HCT116 (cell line): ENCODE measurements at regions not wholly inside any gene's neighbourhood (a gene's known extent, or its start where the extent isn't known, plus 50 kb on each side); places are given as distances from the start of the nearest gene placed in this dataset.

Experiments used
- ATAC-seq: fragments of 200-7000 bp; cut with Tn5 transposase; 2 replicates; pipeline ENCODE4 v1.9.1; 2020; ENCODE audit warnings: mild to moderate bottlenecking, moderate library complexity
- BruUV-seq: library from RNA; stranded (reverse); fragments of 400-500 nt; replicated peaks from 2 replicates; lab custom pipeline; 2021; lab: Mats Ljungman, UMichigan
- CTCF ChIA-PET: fragments of 300-600 bp; sonication (Branson Sonifier 250); formaldehyde crosslinking; loops from one replicate; lab custom pipeline; 2021; ENCODE audit warnings: antibody characterized with exemption; lab: Charles Lee
- POLR2A ChIA-PET: fragments of 300-600, 350-600 bp; sonication (Branson Sonifier 250); formaldehyde crosslinking; loops from one replicate; lab custom pipeline; 2021; ENCODE audit warnings: antibody characterized with exemption; lab: Charles Lee
- RAD21 ChIA-PET, 2 experiments: fragments of 300-600 bp; sonication (Branson Sonifier 250); formaldehyde crosslinking; loops; one replicate each; lab custom pipeline; 2023; ENCODE audit warnings: low total read pairs in 2 of 2; ENCODE audit not compliant: uncharacterized antibody in 2 of 2, unreplicated experiment in 2 of 2, low non-redundant PET in 1 of 2; lab: Charles Lee
- DNase-seq: peaks from one replicate; pipeline ENCODE4 v3.0.0-alpha.2; 2010; ENCODE audit warnings: low read depth, low spot score
- H2AFZ ChIP-seq: fragments of 200-600 bp; shearing (Covaris generic), sonication (generic); 2 replicates; pipeline ENCODE4 v1.6.1; 2017; ENCODE audit warnings: low read depth, mixed run types, mixed read lengths, antibody characterized with exemption, low read length; ENCODE audit not compliant: poor library complexity, severe bottlenecking
- H3K27ac ChIP-seq: 2 replicates; pipeline ENCODE4 v1.5.1; 2012; ENCODE audit warnings: low read depth, low read length
- H3K27me3 ChIP-seq: fragments of 200-600 bp; sonication (generic); 2 replicates; pipeline ENCODE4 v1.6.1; 2016; ENCODE audit warnings: mixed run types, low read length, mixed read lengths; ENCODE audit not compliant: insufficient read depth
- H3K36me3 ChIP-seq, 2 experiments: fragments of 200-500 bp in 1 of 2; fragments of 200-600 bp in 1 of 2; sonication (Bioruptor generic) in 1 of 2; sonication (generic) in 1 of 2; 2 replicates each; pipeline versions ENCODE4 v1.5.1 to v1.6.1; 2014 to 2016; ENCODE audit warnings: low read length in 2 of 2, inconsistent platforms in 1 of 2, mixed read lengths in 1 of 2, mixed run types in 1 of 2; ENCODE audit not compliant: insufficient read depth in 2 of 2, control insufficient read depth in 1 of 2
- H3K4me1 ChIP-seq, 2 experiments: fragments of 200-600 bp in 1 of 2; sonication (generic) in 1 of 2; 2 replicates each; pipeline versions ENCODE4 v1.5.1 to v1.6.1; 2012 to 2017; ENCODE audit warnings: low read length in 2 of 2, inconsistent platforms in 1 of 2, mild to moderate bottlenecking in 1 of 2, mixed read lengths in 1 of 2, mixed run types in 1 of 2, moderate library complexity in 1 of 2; ENCODE audit not compliant: insufficient read depth in 2 of 2, control insufficient read depth in 1 of 2
- H3K4me2 ChIP-seq: fragments of 200-600 bp; sonication (generic); 2 replicates; pipeline ENCODE4 v1.6.1; 2017; ENCODE audit warnings: mixed run types, low read length, mixed read lengths
- H3K4me3 ChIP-seq, 2 experiments: fragments of 200-600 bp in 1 of 2; sonication (generic) in 1 of 2; replicated peaks in 1 of 2; 2 replicates each; pipeline ENCODE4 v1.5.1; 2011 to 2016; ENCODE audit warnings: low read length in 2 of 2, control low read depth in 1 of 2, low read depth in 1 of 2, mild to moderate bottlenecking in 1 of 2, mixed read lengths in 1 of 2, mixed run types in 1 of 2
- H3K79me2 ChIP-seq: fragments of 200-600 bp; sonication (generic); 2 replicates; pipeline ENCODE4 v1.6.1; 2017; ENCODE audit warnings: mild to moderate bottlenecking, mixed run types, low read length, moderate library complexity, mixed read lengths; ENCODE audit not compliant: insufficient read depth
- H3K9ac ChIP-seq: fragments of 200-600 bp; sonication (generic); 2 replicates; pipeline ENCODE4 v1.6.1; 2016; ENCODE audit warnings: low read length, mixed read lengths
- H3K9me2 ChIP-seq: fragments of 200-600 bp; sonication (generic), shearing (Covaris generic); 2 replicates; pipeline ENCODE4 v1.6.1; 2017; ENCODE audit warnings: mixed run types, mild to moderate bottlenecking, moderate library complexity; ENCODE audit not compliant: insufficient read depth
- H3K9me3 ChIP-seq, 2 experiments: fragments of 200-500 bp in 1 of 2; fragments of 200-600 bp in 1 of 2; sonication (Bioruptor generic) in 1 of 2; sonication (generic) in 1 of 2; 2 replicates each; pipeline ENCODE4 v1.6.1; 2014 to 2017; ENCODE audit warnings: low read length in 2 of 2, mixed read lengths in 2 of 2, inconsistent platforms in 1 of 2, low read depth in 1 of 2, mild to moderate bottlenecking in 1 of 2, mixed run types in 1 of 2, moderate library complexity in 1 of 2; ENCODE audit not compliant: control insufficient read depth in 1 of 2, insufficient read depth in 1 of 2
- H4K20me1 ChIP-seq: fragments of 200-600 bp; sonication (generic), shearing (Covaris generic); 2 replicates; pipeline ENCODE4 v1.6.1; 2017; ENCODE audit warnings: mixed run types, mild to moderate bottlenecking, moderate library complexity; ENCODE audit not compliant: insufficient read depth
- ATF3 ChIP-seq: IDR thresholded peaks from 2 replicates; pipeline ENCODE4 v1.6.1; 2012
- CTCF ChIP-seq, 3 experiments: fragments of 200-600 bp in 1 of 3; sonication (generic) in 1 of 3; IDR thresholded peaks in 2 of 3; conservative IDR thresholded peaks in 1 of 3; 2 replicates each; pipeline ENCODE4 v1.5.1; 2012 to 2017; ENCODE audit warnings: low read depth in 2 of 3, low read length in 2 of 3, antibody characterized with exemption in 1 of 3, borderline replicate concordance in 1 of 3, control low read depth in 1 of 3, mild to moderate bottlenecking in 1 of 3, mixed read lengths in 1 of 3, mixed run types in 1 of 3, moderate library complexity in 1 of 3; ENCODE audit not compliant: insufficient read depth in 1 of 3
- ELF1 ChIP-seq: IDR thresholded peaks from 2 replicates; pipeline ENCODE4 v1.6.1; 2012; ENCODE audit warnings: low read depth, borderline replicate concordance
- EZH2phosphoT487 ChIP-seq: fragments of 200-600 bp; IDR thresholded peaks from 2 replicates; pipeline ENCODE4 v1.6.1; 2018; ENCODE audit warnings: antibody characterized with exemption, borderline replicate concordance
- FOSL1 ChIP-seq: IDR thresholded peaks from 2 replicates; pipeline ENCODE4 v1.6.1; 2012; ENCODE audit warnings: low read depth
- JUND ChIP-seq: IDR thresholded peaks from 2 replicates; pipeline ENCODE4 v1.6.1; 2012
- POLR2A ChIP-seq: IDR thresholded peaks from 2 replicates; pipeline ENCODE4 v1.7.0; 2011; ENCODE audit warnings: borderline replicate concordance; ENCODE audit not compliant: insufficient read depth, insufficient read length; ENCODE audit errors: extremely low read depth
- POLR2AphosphoS5 ChIP-seq: IDR thresholded peaks from 2 replicates; pipeline ENCODE4 v1.6.1; 2011; ENCODE audit warnings: mild to moderate bottlenecking, low read depth, low read length, moderate library complexity
- REST ChIP-seq: IDR thresholded peaks from 2 replicates; pipeline ENCODE4 v1.6.1; 2012; ENCODE audit warnings: low read depth
- SIN3A ChIP-seq: IDR thresholded peaks from 2 replicates; pipeline ENCODE4 v1.6.1; 2012; ENCODE audit warnings: low read depth
- SRF ChIP-seq: IDR thresholded peaks from 2 replicates; pipeline ENCODE4 v1.6.1; 2012; ENCODE audit warnings: low read depth
- TCF7L2 ChIP-seq: IDR thresholded peaks from 2 replicates; pipeline ENCODE4 v1.7.0; 2011; ENCODE audit warnings: borderline replicate concordance, inconsistent platforms; ENCODE audit not compliant: insufficient read depth, insufficient read length; ENCODE audit errors: extremely low read depth
- ZBTB33 ChIP-seq: IDR thresholded peaks from 2 replicates; pipeline ENCODE4 v1.6.1; 2011; ENCODE audit warnings: mild to moderate bottlenecking, low read length, moderate library complexity; ENCODE audit not compliant: insufficient replicate concordance; ENCODE audit errors: extremely low read depth
- ZFX ChIP-seq: fragments of 450-650 bp; IDR thresholded peaks from 2 replicates; pipeline ENCODE4 v1.6.1; 2017
- ZNF274 ChIP-seq: fragments of 200-500 bp; sonication (Bioruptor generic); IDR thresholded peaks from 2 replicates; pipeline ENCODE4 v1.6.1; 2014; ENCODE audit warnings: mild to moderate bottlenecking, low read depth, low read length, inconsistent platforms
- intact Hi-C: fragments of 100-400 bp; cut with micrococcal nuclease; formaldehyde crosslinking; loops from 2 replicates; pipeline ENCODE4 v1.10.0; 2022

DNA sequence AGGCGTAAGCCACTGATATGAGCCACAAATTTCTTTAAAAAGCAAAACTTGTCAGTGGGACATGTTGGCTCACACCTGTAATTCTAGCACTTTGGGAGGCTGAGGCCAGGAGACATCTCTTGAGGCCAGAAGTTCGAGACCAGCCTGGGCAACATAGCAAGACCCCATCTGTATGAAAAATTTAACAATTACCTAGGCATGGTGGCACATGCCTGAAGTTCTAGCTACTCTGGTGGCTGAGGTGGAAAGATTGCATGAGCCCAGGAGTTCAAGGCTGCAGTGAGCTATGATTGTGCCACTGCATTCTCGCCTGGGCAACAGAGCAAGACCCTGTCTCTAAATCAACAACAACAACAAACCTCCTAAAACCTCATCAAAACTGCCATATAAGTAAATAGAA lies 147.6 kb upstream of the BARHL2 start:
- no peak for ATAC-seq
- BruUV-seq = no TSS peak
- no peak for DNase-seq
- no peaks in the 10 kb centered on the region for H3K36me3 ChIP-seq
- H3K9me2 ChIP-seq = no peaks in the 10 kb centered on the region
- H3K4me3 ChIP-seq = no peak overlapping the region
- ChIA-PET POLR2A (no interaction called here), CTCF (no interaction called here), RAD21 (no interaction called here)
- H3K27me3 ChIP-seq = no peaks in the 10 kb centered on the region
- H3K9ac ChIP-seq = no peak overlapping the region
- H3K4me2 ChIP-seq = no peak overlapping the region
- H3K79me2 ChIP-seq = no peaks in the 10 kb centered on the region
- intact Hi-C loops = no loop called here
- H4K20me1 ChIP-seq = no peaks in the 10 kb centered on the region
- no peak overlapping the region for H3K27ac ChIP-seq
- H3K4me1 ChIP-seq = no peaks in the 10 kb centered on the region
- H3K9me3 ChIP-seq = no peaks in the 10 kb centered on the region
- TF ChIP-seq ZFX (no peak), ATF3 (no peak), CTCF (IDR thresholded peaks at IDR 0.05 in 2 of 3, conservative IDR thresholded peaks at IDR 0.05 in 1 of 3; ENCODE audit: borderline replicate concordance in 1 of 3, insufficient read depth in 1 of 3, low read depth in 2 of 3, low read length in 2 of 3) (no peak), FOSL1 (no peak), JUND (no peak), TCF7L2 (no peak), ZBTB33 (no peak), SRF (no peak), ZNF274 (no peak), EZH2phosphoT487 (no peak), ELF1 (no peak), SIN3A (no peak), POLR2AphosphoS5 (no peak), POLR2A (no peak), REST (no peak)
- H2AFZ ChIP-seq = no peak overlapping the region
